GM12878 (cell line): ENCODE measurements at regions not wholly inside any gene's neighbourhood (a gene's known extent, or its start where the extent isn't known, plus 50 kb on each side); places are given as distances from the start of the nearest gene placed in this dataset.

Source experiments
- BCL11A ChIP-seq: IDR thresholded peaks from 2 replicates; pipeline ENCODE4 v1.6.1; 2011; ENCODE audit warnings: low read depth, low read length
- BRCA1 ChIP-seq: IDR thresholded peaks from 2 replicates; pipeline ENCODE4 v1.6.1; 2011; ENCODE audit warnings: low read depth, low read length, improper control_type of control experiment
- EP300 ChIP-seq, 2 experiments: fragments of 150-350 bp in 1 of 2; IDR thresholded peaks; 2 replicates each; pipeline ENCODE4 v1.6.1; 2011 to 2012; ENCODE audit warnings: low read depth in 2 of 2, low read length in 2 of 2, borderline replicate concordance in 1 of 2, improper control_type of control experiment in 1 of 2, inconsistent platforms in 1 of 2; ENCODE audit not compliant: control insufficient read depth in 1 of 2
- FOS ChIP-seq: IDR thresholded peaks from 3 replicates; pipeline ENCODE4 v1.6.1; 2011; ENCODE audit warnings: borderline replicate concordance; ENCODE audit not compliant: insufficient read length; ENCODE audit errors: extremely low read depth
- JUND ChIP-seq: IDR thresholded peaks from 2 replicates; pipeline ENCODE4 v1.6.1; 2012; ENCODE audit warnings: low read depth, mild to moderate bottlenecking, low read length, improper control_type of control experiment, moderate library complexity
- SIN3A ChIP-seq: IDR thresholded peaks from 2 replicates; pipeline ENCODE4 v1.6.1; 2012; ENCODE audit warnings: low read depth, low read length, improper control_type of control experiment
- SREBF1 ChIP-seq: IDR thresholded peaks from 2 replicates; pipeline ENCODE4 v1.6.1; 2012; ENCODE audit warnings: mild to moderate bottlenecking, low read length
- WRNIP1 ChIP-seq: IDR thresholded peaks from 2 replicates; pipeline ENCODE4 v1.6.1; 2011; ENCODE audit warnings: low read depth, low read length, improper control_type of control experiment, borderline replicate concordance
- ZNF24 ChIP-seq: fragments of 450-650 bp; IDR thresholded peaks from 2 replicates; pipeline ENCODE4 v1.6.1; 2017; ENCODE audit warnings: antibody characterized with exemption, mild to moderate bottlenecking
- TF ChIP-seq, protein P1 (sequence below): fragments of 450-650 bp; IDR thresholded peaks from 2 replicates; pipeline ENCODE4 v1.6.1; 2014; ENCODE audit warnings: mild to moderate bottlenecking
- TF ChIP-seq, protein P2 (sequence below): fragments of 450-650 bp; formaldehyde crosslinking; IDR thresholded peaks from 2 replicates; pipeline ENCODE4 v1.5.0; 2022; ENCODE audit warnings: mild to moderate bottlenecking, missing genetic modification characterization

DNA sequence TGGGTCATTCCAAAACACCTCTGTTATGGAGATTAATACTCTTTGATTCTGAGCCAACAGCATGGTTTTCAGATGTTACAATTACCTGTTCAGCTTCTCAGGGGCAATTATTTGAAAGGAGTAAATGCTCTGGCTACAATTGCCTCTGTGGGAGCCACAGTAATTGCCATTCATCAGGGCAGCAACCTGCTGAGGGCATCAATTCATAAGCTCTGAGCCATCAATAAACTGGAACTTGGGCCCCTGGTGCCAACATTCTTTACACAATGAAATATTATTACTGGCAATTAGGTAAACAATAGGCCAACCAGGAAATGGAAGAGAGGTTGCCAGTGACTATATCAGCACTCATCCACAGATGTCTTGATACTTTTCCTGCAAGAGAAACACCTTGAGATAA is 660.8 kb downstream of the MECOM start (continued):
- TF ChIP-seq, protein P1, sequence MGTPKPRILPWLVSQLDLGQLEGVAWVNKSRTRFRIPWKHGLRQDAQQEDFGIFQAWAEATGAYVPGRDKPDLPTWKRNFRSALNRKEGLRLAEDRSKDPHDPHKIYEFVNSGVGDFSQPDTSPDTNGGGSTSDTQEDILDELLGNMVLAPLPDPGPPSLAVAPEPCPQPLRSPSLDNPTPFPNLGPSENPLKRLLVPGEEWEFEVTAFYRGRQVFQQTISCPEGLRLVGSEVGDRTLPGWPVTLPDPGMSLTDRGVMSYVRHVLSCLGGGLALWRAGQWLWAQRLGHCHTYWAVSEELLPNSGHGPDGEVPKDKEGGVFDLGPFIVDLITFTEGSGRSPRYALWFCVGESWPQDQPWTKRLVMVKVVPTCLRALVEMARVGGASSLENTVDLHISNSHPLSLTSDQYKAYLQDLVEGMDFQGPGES, result no peak
- no peak for TF ChIP-seq EP300 (IDR thresholded peaks at IDR 0.05; ENCODE audit: borderline replicate concordance in 1 of 2, control insufficient read depth in 1 of 2, low read depth in 2 of 2, low read length in 2 of 2)
- TF ChIP-seq, protein P2, sequence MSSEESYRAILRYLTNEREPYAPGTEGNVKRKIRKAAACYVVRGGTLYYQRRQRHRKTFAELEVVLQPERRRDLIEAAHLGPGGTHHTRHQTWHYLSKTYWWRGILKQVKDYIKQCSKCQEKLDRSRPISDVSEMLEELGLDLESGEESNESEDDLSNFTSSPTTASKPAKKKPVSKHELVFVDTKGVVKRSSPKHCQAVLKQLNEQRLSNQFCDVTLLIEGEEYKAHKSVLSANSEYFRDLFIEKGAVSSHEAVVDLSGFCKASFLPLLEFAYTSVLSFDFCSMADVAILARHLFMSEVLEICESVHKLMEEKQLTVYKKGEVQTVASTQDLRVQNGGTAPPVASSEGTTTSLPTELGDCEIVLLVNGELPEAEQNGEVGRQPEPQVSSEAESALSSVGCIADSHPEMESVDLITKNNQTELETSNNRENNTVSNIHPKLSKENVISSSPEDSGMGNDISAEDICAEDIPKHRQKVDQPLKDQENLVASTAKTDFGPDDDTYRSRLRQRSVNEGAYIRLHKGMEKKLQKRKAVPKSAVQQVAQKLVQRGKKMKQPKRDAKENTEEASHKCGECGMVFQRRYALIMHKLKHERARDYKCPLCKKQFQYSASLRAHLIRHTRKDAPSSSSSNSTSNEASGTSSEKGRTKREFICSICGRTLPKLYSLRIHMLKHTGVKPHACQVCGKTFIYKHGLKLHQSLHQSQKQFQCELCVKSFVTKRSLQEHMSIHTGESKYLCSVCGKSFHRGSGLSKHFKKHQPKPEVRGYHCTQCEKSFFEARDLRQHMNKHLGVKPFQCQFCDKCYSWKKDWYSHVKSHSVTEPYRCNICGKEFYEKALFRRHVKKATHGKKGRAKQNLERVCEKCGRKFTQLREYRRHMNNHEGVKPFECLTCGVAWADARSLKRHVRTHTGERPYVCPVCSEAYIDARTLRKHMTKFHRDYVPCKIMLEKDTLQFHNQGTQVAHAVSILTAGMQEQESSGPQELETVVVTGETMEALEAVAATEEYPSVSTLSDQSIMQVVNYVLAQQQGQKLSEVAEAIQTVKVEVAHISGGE, result no peak
- no peak for TF ChIP-seq BRCA1
- no peak for TF ChIP-seq SREBF1
- TF ChIP-seq WRNIP1, result no peak
- no peak for TF ChIP-seq JUND
- no peak for TF ChIP-seq FOS
- TF ChIP-seq BCL11A, result no peak
- TF ChIP-seq SIN3A, result no peak
- TF ChIP-seq ZNF24, result no peak
